GM12878 (cell line): ENCODE measurements at regions not wholly inside any gene's neighbourhood (a gene's known extent, or its start where the extent isn't known, plus 50 kb on each side); places are given as distances from the start of the nearest gene placed in this dataset.

Experiments
- ATAC-seq: fragments of 200-7000 bp; cut with Tn5 transposase; 3 replicates; pipeline ENCODE4 v1.9.1; 2020; ENCODE audit warnings: mild to moderate bottlenecking, moderate library complexity
- BruUV-seq: library from RNA; stranded (reverse); fragments of 400-500 nt; replicated peaks from 2 replicates; lab custom pipeline; 2021; lab: Mats Ljungman, UMichigan
- CTCF ChIA-PET: fragments of 300-600 bp; sonication (Branson Sonifier 250); formaldehyde crosslinking; extraction: SDS; loops from one replicate; lab custom pipeline; 2021; ENCODE audit warnings: inconsistent platforms; lab: Yijun Ruan, JAX
- POLR2A ChIA-PET: fragments of 350-600 bp; formaldehyde crosslinking; extraction: SDS; loops from one replicate; lab custom pipeline; 2021; ENCODE audit warnings: inconsistent platforms; lab: Charles Lee
- RAD21 ChIA-PET: fragments of 300-600 bp; sonication (Branson Sonifier 250); formaldehyde crosslinking; loops from one replicate; lab custom pipeline; 2023; ENCODE audit warnings: antibody characterized with exemption; ENCODE audit not compliant: unreplicated experiment; lab: Charles Lee
- SMC1A ChIA-PET: fragments of 300-600 bp; sonication (Branson Sonifier 250); formaldehyde crosslinking; loops from one replicate; lab custom pipeline; 2023; ENCODE audit not compliant: unreplicated experiment, uncharacterized antibody; lab: Charles Lee
- DNase-seq: peaks from one replicate; pipeline ENCODE4 v3.0.0-alpha.2; 2011; ENCODE audit warnings: low read depth, low spot score
- FAIRE-seq: peaks from 3 replicates; lab custom pipeline; 2011; peaks lifted over from hg19 to GRCh38; lab: Jason Lieb, UNC
- H2AFZ ChIP-seq: 2 replicates; pipeline ENCODE4 v1.6.0; 2011; ENCODE audit warnings: low read depth, low read length, control low read depth; ENCODE audit not compliant: control insufficient read depth
- H3K27ac ChIP-seq: 2 replicates; pipeline ENCODE4 v1.5.1; 2011; ENCODE audit warnings: control low read depth; ENCODE audit not compliant: control insufficient read depth, insufficient read depth
- H3K27me3 ChIP-seq, 2 experiments: replicated peaks in 1 of 2; 2 replicates each; pipeline versions ENCODE4 v1.6.0 to v1.6.1; 2011; ENCODE audit warnings: low read length in 1 of 2; ENCODE audit not compliant: control insufficient read depth in 2 of 2, insufficient read depth in 2 of 2
- H3K36me3 ChIP-seq, 2 experiments: 2 replicates each; pipeline ENCODE4 v1.5.1; 2011; ENCODE audit warnings: low read length in 1 of 2; ENCODE audit not compliant: control insufficient read depth in 2 of 2, insufficient read depth in 2 of 2
- H3K4me1 ChIP-seq: 2 replicates; pipeline ENCODE4 v1.6.1; 2011; ENCODE audit warnings: mild to moderate bottlenecking, low read length, moderate library complexity, mixed read lengths; ENCODE audit not compliant: control insufficient read depth, insufficient read depth
- H3K4me2 ChIP-seq: 2 replicates; pipeline ENCODE4 v1.6.0; 2011; ENCODE audit warnings: control low read depth; ENCODE audit not compliant: control insufficient read depth, insufficient read depth
- H3K4me3 ChIP-seq: fragments of 200-600 bp; sonication (generic); 2 replicates; pipeline ENCODE4 v1.5.1; 2016
- H3K79me2 ChIP-seq: 2 replicates; pipeline ENCODE4 v1.6.0; 2011; ENCODE audit warnings: low read length; ENCODE audit not compliant: control insufficient read depth, insufficient read depth
- H3K9ac ChIP-seq: 2 replicates; pipeline ENCODE4 v1.8.0; 2011; ENCODE audit warnings: low read length, control low read depth, mixed read lengths; ENCODE audit not compliant: control insufficient read depth, insufficient read depth
- H3K9me3 ChIP-seq: replicated peaks from 3 replicates; pipeline ENCODE4 v1.5.1; 2011; ENCODE audit warnings: mild to moderate bottlenecking, low read length; ENCODE audit not compliant: control insufficient read depth, insufficient read depth
- H4K20me1 ChIP-seq: 2 replicates; pipeline ENCODE4 v1.6.0; 2011; ENCODE audit not compliant: control insufficient read depth, insufficient read depth
- CTCF ChIP-seq, 3 experiments: IDR thresholded peaks in 2 of 3; conservative IDR thresholded peaks in 1 of 3; 2 replicates each; pipeline ENCODE4 v1.5.1; 2011; ENCODE audit warnings: low read depth in 3 of 3, low read length in 3 of 3, mild to moderate bottlenecking in 3 of 3, control low read depth in 2 of 3, moderate library complexity in 2 of 3, inconsistent platforms in 1 of 3, mixed read lengths in 1 of 3; ENCODE audit not compliant: control insufficient read depth in 2 of 3, insufficient read depth in 1 of 3; ENCODE audit errors: extremely low read depth in 1 of 3
- EZH2 ChIP-seq: IDR thresholded peaks from 2 replicates; pipeline ENCODE4 v1.6.1; 2012; ENCODE audit warnings: low read depth, mild to moderate bottlenecking, control low read depth, inconsistent platforms, low read length, borderline replicate concordance; ENCODE audit not compliant: control insufficient read depth
- MEF2A ChIP-seq: IDR thresholded peaks from 2 replicates; pipeline ENCODE4 v1.6.1; 2011; ENCODE audit warnings: low read depth, mild to moderate bottlenecking, low read length, moderate library complexity; ENCODE audit not compliant: insufficient read depth
- NR2C2 ChIP-seq: IDR thresholded peaks from 2 replicates; pipeline ENCODE4 v1.6.1; 2011; ENCODE audit warnings: borderline replicate concordance, low read depth; ENCODE audit not compliant: control insufficient read depth, insufficient read length
- RAD21 ChIP-seq: IDR thresholded peaks from 2 replicates; pipeline ENCODE4 v1.6.1; 2011; ENCODE audit warnings: mild to moderate bottlenecking, low read depth, low read length, moderate library complexity; ENCODE audit not compliant: insufficient read depth
- SIX5 ChIP-seq: IDR thresholded peaks from 2 replicates; pipeline ENCODE4 v1.6.1; 2011; ENCODE audit warnings: mild to moderate bottlenecking, low read depth, low read length, moderate library complexity; ENCODE audit not compliant: severe bottlenecking
- SMAD5 ChIP-seq: IDR thresholded peaks from 2 replicates; pipeline ENCODE4 v1.6.1; 2016; ENCODE audit warnings: antibody characterized with exemption, low read depth
- TARDBP ChIP-seq: IDR thresholded peaks from 2 replicates; pipeline ENCODE4 v1.6.1; 2016; ENCODE audit warnings: borderline replicate concordance
- ZNF622 ChIP-seq: fragments of 450-650 bp; IDR thresholded peaks from 2 replicates; pipeline ENCODE4 v1.6.1; 2017; ENCODE audit warnings: mild to moderate bottlenecking, inconsistent platforms
- WGBS: methylation state at CpG from one replicate; pipeline ENCODE4 v1.1.6; 2016; ENCODE audit warnings: low lambda C conversion rate; ENCODE audit not compliant: insufficient replicate concordance, insufficient coverage; ENCODE audit errors: missing lambda C conversion rate; 5-methylcytosine and 5-hydroxymethylcytosine counted together
- in situ Hi-C: fragments of 300-500 bp; cut with MboI; formaldehyde crosslinking; loops from 9 replicates; pipeline ENCODE4 v1.14.3; 2018; ENCODE audit warnings: mixed read lengths
- intact Hi-C: fragments of 100-400 bp; cut with micrococcal nuclease; formaldehyde crosslinking; loops from one replicate; pipeline ENCODE4 v1.14.2; 2022; ENCODE audit not compliant: unreplicated experiment
- TF ChIP-seq, protein P1 (sequence below): fragments of 450-650 bp; IDR thresholded peaks from 2 replicates; pipeline ENCODE4 v1.6.1; 2016; ENCODE audit warnings: mild to moderate bottlenecking, moderate library complexity, borderline replicate concordance

DNA sequence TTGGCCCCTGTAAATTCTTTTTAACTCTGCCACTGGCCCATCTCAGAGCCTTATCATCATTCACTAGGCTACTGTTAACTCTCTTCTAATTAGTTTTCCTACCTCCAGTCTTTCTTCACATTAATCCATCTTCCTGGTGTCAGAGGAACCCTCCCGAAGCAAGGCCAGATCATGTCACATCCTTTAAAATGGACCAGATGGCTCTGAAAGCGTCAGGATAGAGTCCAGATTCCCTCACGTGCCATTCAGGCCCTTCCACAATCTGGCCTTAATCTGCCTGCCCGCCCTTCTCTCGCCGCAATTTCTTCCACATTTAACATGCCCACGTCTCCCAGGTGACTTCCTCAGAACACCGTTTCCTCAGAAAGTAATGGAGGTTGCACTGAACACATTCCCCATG, 86.5 kb downstream of the RFC3 start:
- no peak for FAIRE-seq
- no peak overlapping the region for H3K4me3 ChIP-seq
- POLR2A ChIA-PET, result no interaction called here
- H3K4me2 ChIP-seq, result no peak overlapping the region
- DNase-seq, result no peak
- H4K20me1 ChIP-seq, result no peaks in the 10 kb centered on the region
- ATAC-seq, result no peak
- RAD21 ChIA-PET, result no interaction called here
- in situ Hi-C loops, result no loop called here
- no peaks in the 10 kb centered on the region for H3K27me3 ChIP-seq
- no peak overlapping the region for H3K27ac ChIP-seq
- BruUV-seq, result no TSS peak
- no peak for TF ChIP-seq TARDBP
- TF ChIP-seq, protein P1, sequence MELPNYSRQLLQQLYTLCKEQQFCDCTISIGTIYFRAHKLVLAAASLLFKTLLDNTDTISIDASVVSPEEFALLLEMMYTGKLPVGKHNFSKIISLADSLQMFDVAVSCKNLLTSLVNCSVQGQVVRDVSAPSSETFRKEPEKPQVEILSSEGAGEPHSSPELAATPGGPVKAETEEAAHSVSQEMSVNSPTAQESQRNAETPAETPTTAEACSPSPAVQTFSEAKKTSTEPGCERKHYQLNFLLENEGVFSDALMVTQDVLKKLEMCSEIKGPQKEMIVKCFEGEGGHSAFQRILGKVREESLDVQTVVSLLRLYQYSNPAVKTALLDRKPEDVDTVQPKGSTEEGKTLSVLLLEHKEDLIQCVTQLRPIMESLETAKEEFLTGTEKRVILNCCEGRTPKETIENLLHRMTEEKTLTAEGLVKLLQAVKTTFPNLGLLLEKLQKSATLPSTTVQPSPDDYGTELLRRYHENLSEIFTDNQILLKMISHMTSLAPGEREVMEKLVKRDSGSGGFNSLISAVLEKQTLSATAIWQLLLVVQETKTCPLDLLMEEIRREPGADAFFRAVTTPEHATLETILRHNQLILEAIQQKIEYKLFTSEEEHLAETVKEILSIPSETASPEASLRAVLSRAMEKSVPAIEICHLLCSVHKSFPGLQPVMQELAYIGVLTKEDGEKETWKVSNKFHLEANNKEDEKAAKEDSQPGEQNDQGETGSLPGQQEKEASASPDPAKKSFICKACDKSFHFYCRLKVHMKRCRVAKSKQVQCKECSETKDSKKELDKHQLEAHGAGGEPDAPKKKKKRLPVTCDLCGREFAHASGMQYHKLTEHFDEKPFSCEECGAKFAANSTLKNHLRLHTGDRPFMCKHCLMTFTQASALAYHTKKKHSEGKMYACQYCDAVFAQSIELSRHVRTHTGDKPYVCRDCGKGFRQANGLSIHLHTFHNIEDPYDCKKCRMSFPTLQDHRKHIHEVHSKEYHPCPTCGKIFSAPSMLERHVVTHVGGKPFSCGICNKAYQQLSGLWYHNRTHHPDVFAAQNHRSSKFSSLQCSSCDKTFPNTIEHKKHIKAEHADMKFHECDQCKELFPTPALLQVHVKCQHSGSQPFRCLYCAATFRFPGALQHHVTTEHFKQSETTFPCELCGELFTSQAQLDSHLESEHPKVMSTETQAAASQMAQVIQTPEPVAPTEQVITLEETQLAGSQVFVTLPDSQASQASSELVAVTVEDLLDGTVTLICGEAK, result no peak
- TF ChIP-seq, all 136 proteins: peak for 0
- Histone ChIP-seq H3K79me2 (no peaks in the 10 kb centered on the region), H3K4me1 (no peaks in the 10 kb centered on the region), H3K9ac (no peak overlapping the region), H3K9me3 (no peaks in the 10 kb centered on the region), H3K36me3 (no peaks in the 10 kb centered on the region; a peak in 1 of 4 replicates), H2AFZ (no peak overlapping the region)
- WGBS, result 85% methylated on average over 8 of the region's 8 CpGs
- CTCF ChIA-PET, result interaction anchor here (0.6 kb wide), 1 partner anchor 1238 kb away, joined by 3 read pairs; no protein-coding TSS in a partner anchor
- intact Hi-C loops, result no loop called here
- SMC1A ChIA-PET, result interaction anchor here (1.0 to 1.2 kb wide), 2 partner anchors 10 to 30 kb away, joined by 3 to 4 read pairs; no protein-coding TSS in a partner anchor

- Histone ChIP-seq H3K36me3 (no peaks in the 10 kb centered on the region; a peak in 1 of 4 replicates), H3K4me2 (no peak overlapping the region), H3K9ac (no peak overlapping the region), H4K20me1 (no peaks in the 10 kb centered on the region), H3K4me3 (no peak overlapping the region), H3K4me1 (no peaks in the 10 kb centered on the region), H3K9me3 (no peaks in the 10 kb centered on the region), H3K27ac (no peak overlapping the region), H3K79me2 (no peaks in the 10 kb centered on the region), H3K27me3 (no peaks in the 10 kb centered on the region), H2AFZ (no peak overlapping the region)
- no TSS peak for BruUV-seq
- ATAC-seq (no peak), FAIRE-seq (no peak), DNase-seq (no peak)
- ChIA-PET RAD21 (interaction anchor here (0.6 to 0.7 kb wide), 2 partner anchors 196 to 578 kb away, joined by 3 to 4 read pairs; no protein-coding TSS in a partner anchor), SMC1A (no interaction called here), CTCF (no interaction called here), POLR2A (interaction anchor here (0.5 kb wide), 1 partner anchor 12 kb away, joined by 5 read pairs; no protein-coding TSS in a partner anchor)
- in situ Hi-C loops (no loop called here), intact Hi-C loops (no loop called here)
- 100% methylated on average over 1 of the region's 1 CpG for WGBS
- TF ChIP-seq EZH2 (no peak), CTCF (IDR thresholded peaks at IDR 0.05 in 2 of 3, conservative IDR thresholded peaks at IDR 0.05 in 1 of 3; ENCODE audit: control insufficient read depth in 2 of 3, extremely low read depth in 1 of 3, insufficient read depth in 1 of 3, low read depth in 3 of 3, low read length in 3 of 3) (no peak), SMAD5 (no peak), SIX5 (no peak), RAD21 (no peak), ZNF622 (no peak), NR2C2 (no peak), MEF2A (no peak)
Measured at GRCh38 chr13:33908116-33908515, 90.2 kb downstream of the RFC3 start.
